Thyroid gland (tissue), 4 donors: ENCODE measurements at regions not wholly inside any gene's neighbourhood (a gene's known extent, or its start where the extent isn't known, plus 50 kb on each side); places are given as distances from the start of the nearest gene placed in this dataset.

Source experiments
- CTCF ChIP-seq, 6 experiments: fragments of 200-600 bp in 3 of 6; fragments of 450-650 bp in 3 of 6; sonication (generic) in 3 of 6; IDR thresholded peaks; one replicate each; pipeline ENCODE4 v1.5.1; 2016 to 2019; ENCODE audit warnings: antibody characterized with exemption in 6 of 6, mild to moderate bottlenecking in 2 of 6, inconsistent platforms in 1 of 6, moderate library complexity in 1 of 6
- POLR2A ChIP-seq, 2 donors: fragments of 450-650 bp; IDR thresholded peaks; one replicate each; pipeline ENCODE4 v1.6.1; 2017; ENCODE audit warnings: antibody characterized with exemption in 2 of 2, mild to moderate bottlenecking in 2 of 2, moderate library complexity in 1 of 2

DNA sequence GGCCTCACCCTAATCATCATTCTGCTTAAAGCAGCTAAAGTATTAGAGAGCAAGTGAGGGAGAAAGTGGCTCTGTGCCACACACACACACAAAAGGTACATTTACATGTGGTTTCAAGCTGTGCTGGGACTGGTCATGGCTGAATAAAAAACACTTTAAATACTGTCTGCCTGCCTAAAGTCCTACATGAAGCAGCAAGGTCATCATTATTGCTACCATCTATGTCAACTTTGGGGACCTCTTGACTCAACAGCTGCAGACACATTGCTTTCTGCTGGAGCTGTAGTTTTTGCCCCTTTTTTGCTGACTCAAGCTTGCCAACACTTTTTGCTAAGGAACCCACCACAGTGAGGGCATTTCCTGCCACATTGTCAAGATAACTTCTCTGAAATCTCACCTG lies 1237.9 kb downstream of the ROBO2 start:
- TF ChIP-seq CTCF (IDR thresholded peaks at IDR 0.05) (no peak), POLR2A (IDR thresholded peaks at IDR 0.05) (no peak)
